ENCODE measurements at regions not wholly inside any gene's neighbourhood (a gene's known extent, or its start where the extent isn't known, plus 50 kb on each side); places are given as distances from the start of the nearest gene placed in this dataset.

- TF ChIP-seq CHD7 (IDR thresholded peaks at IDR 0.05; ENCODE audit: insufficient replicate concordance, low read length) (no peak), TAF1 (IDR thresholded peaks at IDR 0.05; ENCODE audit: low read depth, low read length) (no peak), GTF2F1 (IDR thresholded peaks at IDR 0.05; ENCODE audit: borderline replicate concordance, low read depth, low read length) (no peak), SP4 (IDR thresholded peaks at IDR 0.05; ENCODE audit: low read length) (no peak), MAX (IDR thresholded peaks at IDR 0.05) (no peak), CREB1 (IDR thresholded peaks at IDR 0.05) (no peak), POU5F1 (IDR thresholded peaks at IDR 0.05; ENCODE audit: low read depth, low read length) (no peak), CHD1 (IDR thresholded peaks at IDR 0.05; ENCODE audit: low read depth, low read length) (no peak)
Observed at GRCh38 chr6:145091586-145092142, 643.7 kb downstream of the EPM2A start (continued).

Data from H1 (cell line).